Activated CD4-positive, alpha-beta T cell treated with anti-CD3 and anti-CD28 coated beads for 36 hours (primary cell): ENCODE measurements at regions not wholly inside any gene's neighbourhood (a gene's known extent, or its start where the extent isn't known, plus 50 kb on each side); places are given as distances from the start of the nearest gene placed in this dataset.

Source experiments
- ATAC-seq: fragments of 200-7000 bp; cut with Tn5 transposase; one replicate; pipeline ENCODE4 v1.10.0; 2021; ENCODE audit warnings: mild to moderate bottlenecking, moderate library complexity
- CTCF ChIA-PET: fragments of 350-600 bp; sonication (Branson Sonifier 250); formaldehyde crosslinking; loops from one replicate; lab custom pipeline; 2021; ENCODE audit warnings: antibody characterized with exemption; lab: Charles Lee
- POLR2A ChIA-PET: fragments of 350-600 bp; sonication (Branson Sonifier 250); formaldehyde crosslinking; loops from one replicate; lab custom pipeline; 2021; ENCODE audit warnings: antibody characterized with exemption, inconsistent platforms; lab: Charles Lee
- DNase-seq: peaks from one replicate; pipeline ENCODE4 v3.0.0-alpha.2; 2020
- H3K27ac Mint-ChIP-seq: one replicate; pipeline ENCODE4 v1.8.0; 2021; ENCODE audit warnings: mixed read lengths
- H3K27me3 Mint-ChIP-seq: one replicate; pipeline ENCODE4 v1.8.0; 2021; ENCODE audit warnings: mixed read lengths
- H3K36me3 Mint-ChIP-seq: one replicate; pipeline ENCODE4 v1.8.0; 2021; ENCODE audit warnings: low read depth, mixed read lengths
- H3K4me1 Mint-ChIP-seq: one replicate; pipeline ENCODE4 v1.8.0; 2021; ENCODE audit warnings: mixed read lengths
- H3K4me3 Mint-ChIP-seq: one replicate; pipeline ENCODE4 v1.8.0; 2021; ENCODE audit warnings: mild to moderate bottlenecking, moderate library complexity, mixed read lengths
- H3K9me3 Mint-ChIP-seq: one replicate; pipeline ENCODE4 v1.8.0; 2021; ENCODE audit warnings: low read depth, mixed read lengths
- intact Hi-C, 2 experiments: fragments of 100-400 bp; cut with DNase I in 1 of 2; cut with micrococcal nuclease in 1 of 2; formaldehyde crosslinking; loops; one replicate each; pipeline versions ENCODE4 v1.14.2 to v1.15.1; 2022 to 2024; cut with DNase I, micrococcal nuclease

DNA sequence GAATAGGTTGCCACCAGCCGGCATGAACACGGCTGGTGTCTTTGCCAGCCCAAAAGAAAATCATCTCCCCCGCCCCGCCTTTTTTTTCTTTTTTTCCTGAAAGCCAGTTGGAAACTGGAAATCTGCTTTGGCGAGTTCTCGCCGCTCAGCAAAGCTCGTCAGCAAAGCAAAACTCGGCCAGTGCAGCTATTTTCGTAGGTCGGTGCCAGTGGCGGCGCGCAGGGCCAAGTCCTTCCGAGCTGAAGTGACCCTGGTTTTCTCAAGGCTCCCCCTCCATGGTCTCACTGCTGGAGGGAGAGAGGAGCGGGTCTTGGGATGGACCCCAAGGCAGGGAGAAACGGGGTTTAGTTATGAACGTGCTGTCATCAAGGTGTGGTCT lies 248.4 kb upstream of the RTL1 start:
- no peak for ATAC-seq
- intact Hi-C loops: no loop called here
- CTCF ChIA-PET: no interaction called here
- H3K4me1 Mint-ChIP-seq: peaks cover 2% of the 10 kb centered on the region
- H3K36me3 Mint-ChIP-seq: no peaks in the 10 kb centered on the region
- H3K9me3 Mint-ChIP-seq: peaks cover 14% of the 10 kb centered on the region
- DNase-seq: no peak
- H3K27ac Mint-ChIP-seq: no peak overlapping the region
- peaks cover 11% of the 10 kb centered on the region for H3K27me3 Mint-ChIP-seq
- POLR2A ChIA-PET: no interaction called here
- H3K4me3 Mint-ChIP-seq: no peak overlapping the region

- POLR2A ChIA-PET: no interaction called here
- Mint-ChIP-seq H3K4me1 (peaks cover 2% of the 10 kb centered on the region), H3K27me3 (peaks cover 11% of the 10 kb centered on the region), H3K27ac (no peak overlapping the region), H3K4me3 (no peak overlapping the region), H3K9me3 (peaks cover 6% of the 10 kb centered on the region), H3K36me3 (no peaks in the 10 kb centered on the region)
- CTCF ChIA-PET: no interaction called here
- no peak for DNase-seq
- no peak for ATAC-seq
- intact Hi-C loops: no loop called here
Observed at GRCh38 chr14:101152855-101153254, 249.3 kb upstream of the RTL1 start.

DNA sequence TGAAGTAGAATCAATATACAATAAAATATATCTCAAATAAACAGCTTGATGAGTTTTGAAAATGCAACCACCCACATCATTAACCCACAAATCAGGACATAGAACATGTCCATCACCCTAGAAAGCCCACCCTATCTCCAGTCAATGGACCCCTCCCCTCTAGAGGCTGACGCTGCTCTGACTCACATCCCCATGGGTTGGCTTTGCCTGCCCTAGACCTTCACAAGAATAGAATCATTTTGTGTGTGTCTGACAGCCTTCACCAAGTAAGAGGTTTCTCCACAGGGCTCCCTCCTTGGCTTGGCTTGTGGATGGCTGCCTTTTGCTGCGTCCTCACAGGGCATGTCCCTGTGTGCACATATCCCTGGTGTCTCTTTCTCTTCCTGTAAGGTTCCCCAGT lies 250.2 kb upstream of the RTL1 start:
- H3K4me1 Mint-ChIP-seq: peaks cover 2% of the 10 kb centered on the region
- peaks cover 11% of the 10 kb centered on the region for H3K27me3 Mint-ChIP-seq
- no peaks in the 10 kb centered on the region for H3K36me3 Mint-ChIP-seq
- H3K4me3 Mint-ChIP-seq: no peak overlapping the region
- H3K9me3 Mint-ChIP-seq: no peaks in the 10 kb centered on the region
- H3K27ac Mint-ChIP-seq: no peak overlapping the region
- DNase-seq (no peak), ATAC-seq (no peak)
- POLR2A ChIA-PET: no interaction called here
- intact Hi-C loops: no loop called here
- CTCF ChIA-PET: no interaction called here

- CTCF ChIA-PET: no interaction called here
- no peak for ATAC-seq
- Mint-ChIP-seq H3K36me3 (no peaks in the 10 kb centered on the region), H3K27ac (no peak overlapping the region), H3K9me3 (no peaks in the 10 kb centered on the region), H3K27me3 (peaks cover 11% of the 10 kb centered on the region), H3K4me3 (no peak overlapping the region), H3K4me1 (peaks cover 2% of the 10 kb centered on the region)
- POLR2A ChIA-PET: no interaction called here
- no peak for DNase-seq
- intact Hi-C loops: no loop called here
Observed at GRCh38 chr14:101155575-101155974, 252.1 kb upstream of the RTL1 start.

DNA sequence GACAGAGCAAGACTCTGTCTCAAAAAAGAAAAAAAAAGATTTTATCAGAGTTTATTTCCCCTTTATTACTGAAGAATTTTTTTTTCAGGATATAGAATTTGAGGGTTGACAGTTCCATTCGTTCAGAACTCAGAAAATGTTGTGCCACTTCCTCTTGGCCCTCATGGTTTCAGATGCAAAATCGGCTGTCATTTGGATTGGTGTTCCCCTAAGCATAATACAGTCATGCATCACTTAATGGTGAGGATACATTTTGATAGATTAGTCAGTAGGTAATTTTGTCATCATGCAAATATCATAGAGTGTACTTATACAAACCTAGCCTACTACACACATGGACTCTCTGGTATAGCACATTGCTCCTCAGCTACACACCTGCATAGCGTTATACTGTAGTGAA lies 263.9 kb upstream of the RTL1 start:
- peaks cover 5% of the 10 kb centered on the region for H3K27me3 Mint-ChIP-seq
- H3K27ac Mint-ChIP-seq: no peak overlapping the region
- intact Hi-C loops: no loop called here
- H3K9me3 Mint-ChIP-seq: peaks cover 15% of the 10 kb centered on the region
- no peaks in the 10 kb centered on the region for H3K36me3 Mint-ChIP-seq
- ATAC-seq (no peak), DNase-seq (no peak)
- H3K4me3 Mint-ChIP-seq: no peak overlapping the region
- POLR2A ChIA-PET: no interaction called here
- CTCF ChIA-PET: no interaction called here
- no peaks in the 10 kb centered on the region for H3K4me1 Mint-ChIP-seq

GRCh38 chr14:101169267-101169666 lies 265.7 kb upstream of the RTL1 start:
- CTCF ChIA-PET: interaction anchor here (0.9 kb wide), 1 partner anchor 9 kb away, joined by 3 read pairs; no protein-coding TSS in a partner anchor
- POLR2A ChIA-PET: no interaction called here
- no peak overlapping the region for H3K4me3 Mint-ChIP-seq
- DNase-seq (no peak), ATAC-seq (no peak)
- H3K9me3 Mint-ChIP-seq: peaks cover 13% of the 10 kb centered on the region
- no peaks in the 10 kb centered on the region for H3K4me1 Mint-ChIP-seq
- H3K27ac Mint-ChIP-seq: no peak overlapping the region
- H3K36me3 Mint-ChIP-seq: no peaks in the 10 kb centered on the region
- H3K27me3 Mint-ChIP-seq: peaks cover 8% of the 10 kb centered on the region
- intact Hi-C loops: no loop called here

DNA sequence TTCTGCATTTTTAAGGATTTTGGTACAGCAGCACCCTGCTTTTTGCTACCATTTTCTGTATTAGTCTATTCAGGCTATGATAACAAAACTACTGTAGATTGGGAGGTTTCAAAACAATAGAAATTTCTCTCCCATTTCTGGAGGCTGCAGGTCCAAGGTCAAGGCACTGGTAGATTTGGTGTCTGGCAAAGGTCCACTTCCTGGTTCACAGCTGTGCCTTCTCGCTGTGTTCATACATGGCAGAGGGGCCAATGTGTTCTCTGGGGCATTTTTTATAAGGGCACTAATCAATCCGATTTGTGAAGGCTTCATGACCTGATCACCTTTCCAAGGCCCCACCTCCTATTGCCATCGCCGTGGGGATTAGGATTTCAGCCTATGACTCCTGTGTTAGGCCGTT lies 268.1 kb upstream of the RTL1 start:
- H3K4me1 Mint-ChIP-seq: no peaks in the 10 kb centered on the region
- ATAC-seq: no peak
- intact Hi-C loops: no loop called here
- no peaks in the 10 kb centered on the region for H3K36me3 Mint-ChIP-seq
- H3K4me3 Mint-ChIP-seq: no peak overlapping the region
- DNase-seq: no peak
- ChIA-PET CTCF (interaction anchor here (0.6 kb wide), 1 partner anchor 29 kb away, joined by 4 read pairs; no protein-coding TSS in a partner anchor), POLR2A (no interaction called here)
- H3K27ac Mint-ChIP-seq: no peak overlapping the region
- peaks cover 8% of the 10 kb centered on the region for H3K27me3 Mint-ChIP-seq
- peaks cover 10% of the 10 kb centered on the region for H3K9me3 Mint-ChIP-seq

- H3K9me3 Mint-ChIP-seq: peaks cover 2% of the 10 kb centered on the region
- H3K27ac Mint-ChIP-seq: no peak overlapping the region
- peaks cover 5% of the 10 kb centered on the region for H3K27me3 Mint-ChIP-seq
- DNase-seq (no peak), ATAC-seq (no peak)
- ChIA-PET POLR2A (no interaction called here), CTCF (no interaction called here)
- no peaks in the 10 kb centered on the region for H3K4me1 Mint-ChIP-seq
- H3K36me3 Mint-ChIP-seq: no peaks in the 10 kb centered on the region
- intact Hi-C loops: no loop called here
- H3K4me3 Mint-ChIP-seq: no peak overlapping the region
Observed at GRCh38 chr14:101173698-101174521, 270.4 kb upstream of the RTL1 start.

DNA sequence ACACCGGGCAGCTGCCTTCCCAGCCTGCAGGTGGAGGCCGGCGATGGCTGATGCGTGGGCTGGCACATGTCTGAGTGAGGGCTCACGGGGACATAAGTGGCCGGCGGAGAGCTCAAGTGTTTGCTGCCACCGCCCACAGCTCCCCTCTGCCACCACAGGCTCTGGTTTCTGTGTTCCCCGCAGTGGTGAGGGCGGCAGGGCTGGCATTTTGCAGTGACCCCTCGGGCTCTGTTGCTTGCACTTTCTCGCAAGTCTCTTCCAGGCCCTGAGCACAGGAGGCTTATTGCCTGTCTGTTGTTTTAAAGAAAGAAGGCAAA lies 271.0 kb upstream of the RTL1 start:
- ChIA-PET CTCF (no interaction called here), POLR2A (no interaction called here)
- no peaks in the 10 kb centered on the region for H3K4me1 Mint-ChIP-seq
- peaks cover 2% of the 10 kb centered on the region for H3K9me3 Mint-ChIP-seq
- peaks cover 5% of the 10 kb centered on the region for H3K27me3 Mint-ChIP-seq
- DNase-seq (no peak), ATAC-seq (no peak)
- no peaks in the 10 kb centered on the region for H3K36me3 Mint-ChIP-seq
- H3K4me3 Mint-ChIP-seq: no peak overlapping the region
- no peak overlapping the region for H3K27ac Mint-ChIP-seq
- intact Hi-C loops: no loop called here

GRCh38 chr14:101174980-101175606 lies 271.6 kb upstream of the RTL1 start:
- ChIA-PET CTCF (no interaction called here), POLR2A (no interaction called here)
- peaks cover 5% of the 10 kb centered on the region for H3K27me3 Mint-ChIP-seq
- ATAC-seq (no peak), DNase-seq (no peak)
- H3K4me1 Mint-ChIP-seq: no peaks in the 10 kb centered on the region
- H3K9me3 Mint-ChIP-seq: peaks cover 2% of the 10 kb centered on the region
- no peak overlapping the region for H3K4me3 Mint-ChIP-seq
- intact Hi-C loops: no loop called here
- H3K27ac Mint-ChIP-seq: no peak overlapping the region
- H3K36me3 Mint-ChIP-seq: no peaks in the 10 kb centered on the region

- ChIA-PET CTCF (no interaction called here), POLR2A (no interaction called here)
- H3K27me3 Mint-ChIP-seq: peaks cover 5% of the 10 kb centered on the region
- H3K4me3 Mint-ChIP-seq: no peak overlapping the region
- DNase-seq (no peak), ATAC-seq (no peak)
- H3K4me1 Mint-ChIP-seq: no peaks in the 10 kb centered on the region
- intact Hi-C loops: no loop called here
- H3K27ac Mint-ChIP-seq: no peak overlapping the region
- no peaks in the 10 kb centered on the region for H3K36me3 Mint-ChIP-seq
- H3K9me3 Mint-ChIP-seq: no peaks in the 10 kb centered on the region
Observed at GRCh38 chr14:101175731-101176534, 272.4 kb upstream of the RTL1 start.
